PC-3 (cell line): ENCODE measurements at regions not wholly inside any gene's neighbourhood (a gene's known extent, or its start where the extent isn't known, plus 50 kb on each side); places are given as distances from the start of the nearest gene placed in this dataset.

Experiments
- CTCF ChIP-seq: fragments of 300-600 bp; sonication (generic); conservative IDR thresholded peaks from 2 replicates; pipeline ENCODE4 v1.5.1; 2017; ENCODE audit warnings: antibody characterized with exemption, low read depth, mild to moderate bottlenecking, low read length
- EZH2 ChIP-seq: fragments of 300-600 bp; sonication (generic); IDR thresholded peaks from one replicate; pipeline ENCODE4 v1.6.1; 2017; ENCODE audit warnings: antibody characterized with exemption, mild to moderate bottlenecking, low read length; ENCODE audit not compliant: unreplicated experiment
- EZH2phosphoT487 ChIP-seq: fragments of 300-600 bp; sonication (generic); IDR thresholded peaks from 2 replicates; pipeline ENCODE4 v1.6.1; 2018; ENCODE audit warnings: mild to moderate bottlenecking, antibody characterized with exemption, low read length, borderline replicate concordance

- no peak for TF ChIP-seq CTCF
- TF ChIP-seq EZH2phosphoT487: no peak
- no peak for TF ChIP-seq EZH2
Observed at GRCh38 chr10:113243311-113243710, 293.3 kb downstream of the TCF7L2 start.
